Muscle layer of duodenum (tissue), 2 donors: ENCODE measurements at regions not wholly inside any gene's neighbourhood (a gene's known extent, or its start where the extent isn't known, plus 50 kb on each side); places are given as distances from the start of the nearest gene placed in this dataset.

Experiments
- H3K27ac ChIP-seq: one replicate; pipeline ENCODE4 v1.7.0; 2013; ENCODE audit warnings: mild to moderate bottlenecking, low read length
- H3K27me3 ChIP-seq: one replicate; pipeline ENCODE4 v1.7.0; 2013; ENCODE audit warnings: low read depth, mild to moderate bottlenecking, control low read depth, low read length
- H3K36me3 ChIP-seq, 2 donors: one replicate each; pipeline ENCODE4 v1.7.0; 2013; ENCODE audit warnings: low read length in 2 of 2, control low read depth in 1 of 2, mild to moderate bottlenecking in 1 of 2; ENCODE audit not compliant: insufficient read depth in 2 of 2, control insufficient read depth in 1 of 2
- H3K4me1 ChIP-seq, 2 donors: one replicate each; pipeline ENCODE4 v1.7.0; 2013; ENCODE audit warnings: low read length in 2 of 2, mild to moderate bottlenecking in 2 of 2, control low read depth in 1 of 2, moderate library complexity in 1 of 2; ENCODE audit not compliant: insufficient read depth in 2 of 2, control insufficient read depth in 1 of 2
- H3K4me3 ChIP-seq, 2 donors: one replicate each; pipeline ENCODE4 v1.7.0; 2013; ENCODE audit warnings: low read length in 2 of 2, low read depth in 1 of 2, mild to moderate bottlenecking in 1 of 2
- H3K9me3 ChIP-seq, 2 donors: one replicate each; pipeline ENCODE4 v1.7.0; 2013; ENCODE audit warnings: low read length in 2 of 2, control low read depth in 1 of 2, mild to moderate bottlenecking in 1 of 2; ENCODE audit not compliant: control insufficient read depth in 1 of 2
- donor health status: healthy.

- Histone ChIP-seq H3K36me3 (no peaks in the 10 kb centered on the region), H3K4me3 (no peak overlapping the region), H3K4me1 (no peaks in the 10 kb centered on the region), H3K27me3 (no peaks in the 10 kb centered on the region), H3K27ac (no peak overlapping the region), H3K9me3 (no peaks in the 10 kb centered on the region)
Observed at GRCh38 chr3:147939839-147940238, 530.7 kb downstream of the ZIC1 start.

GRCh38 chr3:147940405-147941193 is 531.4 kb downstream of the ZIC1 start:
- peaks cover 0 to 3% of the 10 kb centered on the region in 2 donors for H3K4me1 ChIP-seq
- no peaks in the 10 kb centered on the region for H3K27me3 ChIP-seq
- no peak overlapping the region for H3K4me3 ChIP-seq
- H3K36me3 ChIP-seq: no peaks in the 10 kb centered on the region
- H3K27ac ChIP-seq: no peak overlapping the region
- no peaks in the 10 kb centered on the region for H3K9me3 ChIP-seq

GRCh38 chr3:147941969-147942368 is 532.8 kb downstream of the ZIC1 start:
- no peak overlapping the region for H3K4me3 ChIP-seq
- no peak overlapping the region for H3K27ac ChIP-seq
- H3K9me3 ChIP-seq: no peaks in the 10 kb centered on the region
- H3K36me3 ChIP-seq: no peaks in the 10 kb centered on the region
- H3K4me1 ChIP-seq: peaks cover 0 to 6% of the 10 kb centered on the region in 2 donors
- no peaks in the 10 kb centered on the region for H3K27me3 ChIP-seq

- Histone ChIP-seq H3K36me3 (no peaks in the 10 kb centered on the region), H3K4me3 (no peak overlapping the region), H3K4me1 (peaks cover 0 to 6% of the 10 kb centered on the region in 2 donors), H3K27me3 (no peaks in the 10 kb centered on the region), H3K27ac (peak overlapping the region; percentile 7), H3K9me3 (no peaks in the 10 kb centered on the region)
Observed at GRCh38 chr3:147943265-147943945, 534.2 kb downstream of the ZIC1 start.

- H3K9me3 ChIP-seq: no peaks in the 10 kb centered on the region
- H3K36me3 ChIP-seq: no peaks in the 10 kb centered on the region
- H3K4me3 ChIP-seq: peak overlapping the region; percentile 61 to 65
- no peaks in the 10 kb centered on the region for H3K27me3 ChIP-seq
- H3K27ac ChIP-seq: peak overlapping the region; percentile 73
- H3K4me1 ChIP-seq: peaks cover 0 to 6% of the 10 kb centered on the region in 2 donors
Observed at GRCh38 chr3:147945968-147946519, 536.9 kb downstream of the ZIC1 start.

- Histone ChIP-seq H3K4me1 (no peaks in the 10 kb centered on the region), H3K9me3 (no peaks in the 10 kb centered on the region), H3K27me3 (no peaks in the 10 kb centered on the region), H3K36me3 (no peaks in the 10 kb centered on the region), H3K27ac (no peak overlapping the region), H3K4me3 (no peak overlapping the region)
Observed at GRCh38 chr3:147956615-147957014, 547.5 kb downstream of the ZIC1 start.

- no peaks in the 10 kb centered on the region for H3K9me3 ChIP-seq
- no peaks in the 10 kb centered on the region for H3K27me3 ChIP-seq
- no peak overlapping the region for H3K27ac ChIP-seq
- H3K4me3 ChIP-seq: no peak overlapping the region
- no peaks in the 10 kb centered on the region for H3K4me1 ChIP-seq
- H3K36me3 ChIP-seq: no peaks in the 10 kb centered on the region
Observed at GRCh38 chr3:147958754-147959153, 549.6 kb downstream of the ZIC1 start.

GRCh38 chr3:147960786-147961185 is 551.6 kb downstream of the ZIC1 start:
- H3K36me3 ChIP-seq: no peaks in the 10 kb centered on the region
- H3K27ac ChIP-seq: no peak overlapping the region
- no peaks in the 10 kb centered on the region for H3K4me1 ChIP-seq
- no peak overlapping the region for H3K4me3 ChIP-seq
- no peaks in the 10 kb centered on the region for H3K9me3 ChIP-seq
- no peaks in the 10 kb centered on the region for H3K27me3 ChIP-seq

- Histone ChIP-seq H3K9me3 (no peaks in the 10 kb centered on the region), H3K36me3 (no peaks in the 10 kb centered on the region), H3K4me1 (no peaks in the 10 kb centered on the region), H3K27me3 (no peaks in the 10 kb centered on the region), H3K27ac (no peak overlapping the region), H3K4me3 (no peak overlapping the region)
Observed at GRCh38 chr3:147962408-147963164, 553.4 kb downstream of the ZIC1 start.

GRCh38 chr3:147963711-147964110 is 554.5 kb downstream of the ZIC1 start:
- no peaks in the 10 kb centered on the region for H3K9me3 ChIP-seq
- no peak overlapping the region for H3K27ac ChIP-seq
- H3K36me3 ChIP-seq: no peaks in the 10 kb centered on the region
- no peaks in the 10 kb centered on the region for H3K27me3 ChIP-seq
- H3K4me3 ChIP-seq: no peak overlapping the region
- no peaks in the 10 kb centered on the region for H3K4me1 ChIP-seq

- no peaks in the 10 kb centered on the region for H3K9me3 ChIP-seq
- no peaks in the 10 kb centered on the region for H3K4me1 ChIP-seq
- H3K36me3 ChIP-seq: no peaks in the 10 kb centered on the region
- no peaks in the 10 kb centered on the region for H3K27me3 ChIP-seq
- no peak overlapping the region for H3K4me3 ChIP-seq
- no peak overlapping the region for H3K27ac ChIP-seq
Observed at GRCh38 chr3:147975165-147975564, 566.0 kb downstream of the ZIC1 start.
